ENCODE measurements at regions not wholly inside any gene's neighbourhood (a gene's known extent, or its start where the extent isn't known, plus 50 kb on each side); places are given as distances from the start of the nearest gene placed in this dataset.

- no TSS peak for BruUV-seq (replicated peaks)
- ChIA-PET CTCF (no interaction called here), POLR2A (no interaction called here)
- no peak overlapping the region for H3K4me2 ChIP-seq (ENCODE audit: insufficient read depth, low read length)
- no peak overlapping the region for H2AFZ ChIP-seq (ENCODE audit: low read depth, low read length)
- H3K9ac ChIP-seq (replicated peaks; ENCODE audit: extremely low read depth, insufficient read depth, low read length), result no peak overlapping the region
- no peak for FAIRE-seq
- no peak for DNase-seq (ENCODE audit: low read depth, low spot score)
- H3K36me3 ChIP-seq (ENCODE audit: control insufficient read depth in 2 of 2, extremely low read depth in 1 of 2, insufficient read depth in 2 of 2, low read length in 2 of 2), result no peaks in the 10 kb centered on the region
- H4K20me1 ChIP-seq (replicated peaks; ENCODE audit: control insufficient read depth, extremely low read depth, insufficient read depth, low read length), result no peaks in the 10 kb centered on the region
- H3K4me1 ChIP-seq (ENCODE audit: control insufficient read depth, extremely low read depth, insufficient read depth, low read length), result no peaks in the 10 kb centered on the region
- H3K27ac ChIP-seq (ENCODE audit: insufficient read depth, low read depth, low read length), result no peak overlapping the region
- intact Hi-C loops (cut with micrococcal nuclease), result no loop called here
- no peaks in the 10 kb centered on the region for H3K79me2 ChIP-seq (ENCODE audit: control insufficient read depth, insufficient read depth, low read length)
- H3K9me1 ChIP-seq (replicated peaks; ENCODE audit: control insufficient read depth, extremely low read depth, insufficient read depth, low read length), result no peaks in the 10 kb centered on the region
- TF ChIP-seq CTCF (IDR thresholded peaks at IDR 0.05; ENCODE audit: extremely low read depth in 1 of 2, insufficient read depth in 1 of 2, low read depth in 1 of 2, low read length in 2 of 2) (no peak), POLR2A (IDR thresholded peaks at IDR 0.05; ENCODE audit: low read depth, low read length) (no peak), POLR2AphosphoS5 (IDR thresholded peaks at IDR 0.05; ENCODE audit: insufficient read depth, low read depth, low read length) (no peak), FOS (IDR thresholded peaks at IDR 0.05; ENCODE audit: borderline replicate concordance, insufficient read depth, low read length) (no peak), MYC (IDR thresholded peaks at IDR 0.05; ENCODE audit: low read depth, low read length) (no peak), EZH2 (IDR thresholded peaks at IDR 0.05; ENCODE audit: borderline replicate concordance, low read depth, low read length, severe bottlenecking) (no peak), GATA2 (IDR thresholded peaks at IDR 0.05; ENCODE audit: insufficient read depth, insufficient read length, low read depth, low read length) (no peak), JUN (IDR thresholded peaks at IDR 0.05; ENCODE audit: borderline replicate concordance, insufficient read depth, insufficient read length, low read depth) (no peak)
- TF ChIP-seq, protein P1, sequence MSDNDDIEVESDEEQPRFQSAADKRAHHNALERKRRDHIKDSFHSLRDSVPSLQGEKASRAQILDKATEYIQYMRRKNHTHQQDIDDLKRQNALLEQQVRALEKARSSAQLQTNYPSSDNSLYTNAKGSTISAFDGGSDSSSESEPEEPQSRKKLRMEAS (IDR thresholded peaks at IDR 0.05; ENCODE audit: insufficient read depth, insufficient read length), result no peak
- no peaks in the 10 kb centered on the region for H3K27me3 ChIP-seq (ENCODE audit: control insufficient read depth in 2 of 2, insufficient read depth in 2 of 2, low read length in 2 of 2)
- no peak overlapping the region for H3K4me3 ChIP-seq (replicated peaks in 1 of 3; ENCODE audit: insufficient read depth in 1 of 3, low read depth in 1 of 3, low read length in 3 of 3)
- dilution Hi-C loops (cut with MboI; ENCODE audit: extremely low pct_ligation_motif_present, low sequenced_read_pairs), result no loop called here
- peaks cover 2% of the 10 kb centered on the region for H3K9me3 ChIP-seq (replicated peaks; ENCODE audit: control insufficient read depth, insufficient read depth, low read length)
Measured at GRCh38 chr18:38502539-38502938, 936.9 kb upstream of the CELF4 start.

All from endothelial cell of umbilical vein (primary cell).